HG02885 (cell line): ENCODE measurements at regions not wholly inside any gene's neighbourhood (a gene's known extent, or its start where the extent isn't known, plus 50 kb on each side); places are given as distances from the start of the nearest gene placed in this dataset.
"Not testable (repeated sequence)": the region's sequence is repeated elsewhere in the genome, so short reads cannot be mapped to it uniquely, and the experiment has no call there.

Experiments used
- ATAC-seq: cut with Tn5 transposase; IDR thresholded peaks from one replicate; pipeline ENCODE4 v1.9.1; 2021; ENCODE audit warnings: mild to moderate bottlenecking; ENCODE audit not compliant: unreplicated experiment, poor library complexity

DNA sequence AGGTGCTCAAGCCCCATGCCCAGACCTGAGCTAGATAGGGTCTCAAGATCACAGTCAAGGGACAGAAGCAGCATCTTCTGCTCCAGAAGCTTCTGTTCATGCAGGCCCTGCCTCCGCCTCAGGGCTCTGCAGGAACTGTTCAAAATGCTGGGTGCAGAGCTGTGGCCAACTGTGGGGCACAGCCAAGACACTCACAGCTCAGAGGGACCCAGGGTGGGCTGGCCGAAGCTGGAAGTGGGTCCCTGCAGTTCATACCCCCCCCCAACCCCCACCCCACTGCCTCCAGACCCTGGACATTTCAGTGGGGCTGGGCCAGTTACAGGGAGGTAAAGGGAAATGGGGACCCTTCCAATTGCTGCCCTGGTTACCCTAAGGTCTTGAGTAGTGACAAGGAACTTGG, 129.0 kb downstream of the CRYBB2 start:
- ATAC-seq: no peak

DNA sequence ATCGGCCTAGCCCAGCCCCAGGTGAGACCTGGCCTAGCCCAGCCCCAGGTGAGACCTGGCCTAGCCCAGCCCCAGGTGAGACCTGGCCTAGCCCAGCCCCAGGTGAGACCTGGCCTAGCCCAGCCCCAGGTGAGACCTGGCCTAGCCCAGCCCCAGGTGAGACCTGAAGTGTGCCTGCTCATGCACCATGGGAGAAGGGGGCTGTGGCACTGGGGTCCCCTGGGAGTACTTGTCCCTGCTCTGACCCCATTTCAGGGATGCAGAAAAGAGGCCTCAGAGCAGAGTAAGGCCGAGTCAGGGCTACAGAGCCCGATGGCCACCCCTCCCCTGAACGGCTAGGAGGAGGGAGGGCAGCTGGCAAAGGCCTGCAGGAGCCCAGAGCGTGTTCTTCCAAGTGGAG, 129.6 kb downstream of the CRYBB2 start:
- ATAC-seq: not testable (repeated sequence)

DNA sequence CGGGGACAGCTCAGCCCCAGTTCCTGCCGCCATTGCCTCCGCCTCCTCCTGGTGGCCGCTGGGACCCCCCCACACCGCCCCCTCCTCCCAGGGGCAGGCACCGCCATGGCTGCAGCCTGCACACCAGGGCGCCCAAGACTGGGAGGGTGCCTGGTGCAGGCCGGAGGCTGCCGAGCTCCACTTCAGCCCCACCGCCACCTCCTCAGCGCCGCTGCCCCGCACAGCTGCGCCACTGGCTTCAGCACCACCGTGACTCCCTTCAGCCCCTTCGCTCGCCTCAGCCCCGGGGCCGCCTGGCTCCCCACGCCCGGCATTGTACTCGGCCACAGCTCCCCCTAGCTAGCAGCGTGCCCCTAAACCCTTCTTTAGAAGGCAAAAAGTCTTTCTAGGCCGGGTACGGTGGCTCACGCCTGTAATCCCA, 131.1 kb downstream of the CRYBB2 start:
- no peak for ATAC-seq

DNA sequence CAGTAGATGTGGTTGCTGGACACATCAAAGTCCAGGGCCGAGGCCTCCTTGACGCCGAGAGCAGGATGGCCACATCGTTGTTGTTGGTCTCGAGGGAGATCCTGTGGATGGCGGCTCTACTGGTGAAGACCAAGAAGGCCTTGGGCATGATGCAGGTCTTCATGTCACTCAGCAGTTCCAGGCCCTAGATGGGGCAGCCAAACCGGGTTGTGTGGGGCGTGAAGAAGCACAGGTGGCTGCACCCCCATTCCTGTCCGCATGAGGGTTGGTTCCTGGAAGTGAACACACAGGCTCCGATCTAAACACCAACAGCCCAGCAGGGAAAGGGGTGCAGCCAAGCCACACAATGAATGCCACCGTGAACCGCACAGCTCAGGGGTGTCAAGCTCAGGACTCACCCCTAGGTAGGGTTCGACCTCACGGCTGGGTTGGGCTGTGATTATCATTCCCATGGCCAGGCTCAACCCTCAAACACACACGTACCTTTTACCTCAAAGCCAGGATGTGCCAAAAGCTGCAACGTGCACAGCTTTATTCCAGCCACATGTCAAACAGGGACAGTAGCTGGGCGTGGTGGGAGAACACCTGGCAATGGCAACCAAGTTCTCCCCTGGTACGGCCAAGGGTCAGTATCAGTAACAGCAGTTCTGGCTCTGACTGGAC, 132.3 kb downstream of the CRYBB2 start:
- no peak for ATAC-seq

DNA sequence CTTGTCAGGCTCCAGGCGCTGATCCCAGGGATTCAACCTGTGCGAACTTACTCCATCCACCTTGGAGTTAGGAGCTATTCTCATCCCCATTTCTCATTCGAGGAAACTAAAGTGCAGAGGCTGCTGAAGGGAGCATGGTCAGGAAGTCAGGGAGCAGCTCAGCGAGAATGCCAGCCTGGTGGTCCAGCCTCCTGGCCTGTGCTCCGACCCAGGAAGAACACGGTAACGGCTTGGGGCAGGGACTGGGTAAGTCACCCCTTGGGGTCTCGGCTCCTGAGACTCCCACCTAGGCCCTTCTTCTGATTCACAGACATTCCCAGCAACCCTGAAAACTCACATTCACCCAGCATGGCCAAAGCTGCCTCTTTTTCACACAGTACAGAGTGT, 132.8 kb downstream of the CRYBB2 start:
- ATAC-seq: no peak

DNA sequence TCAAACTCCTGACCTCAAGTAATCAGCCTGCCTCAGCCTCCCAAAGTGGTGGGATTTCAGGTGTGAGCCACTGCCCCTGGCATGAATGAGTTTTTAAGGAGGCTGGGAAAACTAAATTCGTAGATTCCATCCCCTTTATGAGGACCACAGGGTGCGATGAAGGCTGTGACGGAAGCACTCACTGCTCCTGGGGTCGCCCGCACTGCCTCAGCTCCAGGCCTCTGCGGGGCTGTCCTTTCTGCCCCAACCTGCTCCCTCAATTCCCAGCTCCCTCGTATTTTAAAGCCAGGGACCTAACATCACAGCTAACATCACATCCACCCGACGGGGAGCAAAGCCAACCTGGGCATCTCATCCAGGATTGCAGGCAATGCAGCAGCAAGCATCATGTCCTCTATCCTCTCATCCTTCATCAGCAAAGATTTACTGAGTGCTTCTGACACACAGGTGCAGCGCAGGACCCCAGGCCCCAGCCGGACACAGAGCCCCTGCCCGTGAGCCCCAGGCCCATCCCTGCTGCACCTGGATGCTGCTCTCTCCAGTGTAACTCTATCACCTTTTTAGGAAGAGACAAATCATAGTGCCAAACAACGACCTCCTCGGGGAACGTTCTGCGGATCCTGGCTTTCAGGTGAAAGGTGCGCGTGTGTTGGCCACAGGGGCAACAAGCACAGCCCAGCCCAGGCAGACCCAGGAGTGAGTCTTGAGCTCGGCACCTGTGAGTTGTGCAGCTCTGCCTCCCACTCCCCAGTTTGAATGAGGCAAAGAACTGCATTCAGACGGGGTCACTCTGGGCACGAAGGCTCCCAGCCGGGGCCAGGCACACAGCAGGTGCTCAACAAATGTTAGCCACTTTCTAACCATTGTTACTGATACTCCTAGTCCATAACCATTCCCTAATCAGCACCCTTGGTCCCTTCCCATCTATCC, 134.3 kb downstream of the CRYBB2 start:
- no peak for ATAC-seq

DNA sequence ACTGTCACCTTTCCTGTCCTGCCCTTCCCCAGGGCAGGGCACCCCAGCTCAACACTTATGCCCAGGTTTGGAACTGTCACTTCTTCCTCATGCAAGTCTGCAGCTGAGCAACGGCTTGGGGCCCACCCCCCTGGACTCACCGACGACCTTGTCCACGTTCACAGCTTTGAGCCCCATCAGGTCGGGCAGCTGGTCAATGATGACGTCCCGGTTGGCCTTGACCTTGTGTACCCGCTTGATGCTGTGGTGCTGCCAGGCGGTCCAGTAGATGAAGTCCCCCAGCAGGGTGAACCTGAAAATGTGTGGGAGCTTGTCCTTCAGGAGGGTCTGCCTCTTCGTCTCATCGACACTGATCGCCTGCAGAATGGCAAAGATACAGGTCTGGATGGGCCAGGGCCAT, 135.0 kb downstream of the CRYBB2 start:
- ATAC-seq: no peak

DNA sequence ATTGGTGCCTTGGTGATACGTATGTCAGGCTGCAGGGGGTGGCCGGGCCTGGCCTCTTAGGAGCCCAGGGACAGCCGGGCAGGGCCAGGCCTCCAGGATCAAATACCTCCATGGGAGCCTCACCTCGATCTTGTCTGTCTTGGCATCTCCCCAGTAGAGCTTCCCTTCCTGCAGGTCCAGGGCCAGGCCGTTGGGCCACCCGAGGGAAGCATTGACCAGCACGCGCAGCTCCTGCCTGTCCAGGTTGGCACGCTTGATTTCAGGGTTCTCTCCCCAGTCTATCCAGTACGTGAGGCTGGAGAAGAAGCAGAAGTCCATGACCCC, 137.7 kb downstream of the CRYBB2 start:
- no peak for ATAC-seq

DNA sequence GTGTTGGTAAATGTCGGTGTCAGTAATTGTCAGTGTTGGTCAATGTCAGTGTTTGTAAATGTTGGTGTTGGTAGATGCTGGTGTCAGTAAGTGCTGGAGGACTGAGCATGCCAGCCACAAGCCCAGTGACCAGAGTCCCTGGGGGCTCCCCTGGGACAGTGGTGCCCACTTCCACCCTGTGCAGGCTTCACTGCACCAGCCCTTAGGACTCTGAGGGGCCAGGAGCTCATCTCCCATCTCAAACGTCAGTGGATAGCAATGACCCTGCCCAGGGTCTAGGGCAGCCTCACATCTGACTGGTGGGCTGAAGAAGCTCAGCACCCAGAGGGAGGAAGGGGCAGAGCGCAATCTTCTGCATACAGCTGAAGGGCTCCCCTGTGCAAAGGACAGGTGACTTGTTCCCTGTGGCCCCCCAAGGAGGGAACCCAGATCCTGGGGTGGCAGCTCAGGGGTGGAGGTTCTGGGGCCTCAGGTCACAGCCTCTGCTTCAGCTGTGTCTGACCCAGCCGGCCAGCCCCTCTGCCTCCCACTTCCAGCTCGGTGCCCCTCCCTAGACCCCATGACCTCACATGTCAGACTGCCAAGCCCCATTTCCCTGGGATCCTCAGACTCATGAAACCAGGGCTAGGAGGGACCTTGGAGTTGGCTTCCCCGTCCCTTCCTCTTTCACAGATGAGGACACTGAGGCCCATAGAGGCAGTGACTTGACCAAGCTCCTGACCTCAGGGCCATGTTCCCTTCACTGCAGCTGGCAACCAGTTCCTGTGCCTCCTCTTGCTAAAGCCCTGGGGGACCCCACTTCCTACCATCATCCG, 138.4 kb downstream of the CRYBB2 start:
- no peak for ATAC-seq

DNA sequence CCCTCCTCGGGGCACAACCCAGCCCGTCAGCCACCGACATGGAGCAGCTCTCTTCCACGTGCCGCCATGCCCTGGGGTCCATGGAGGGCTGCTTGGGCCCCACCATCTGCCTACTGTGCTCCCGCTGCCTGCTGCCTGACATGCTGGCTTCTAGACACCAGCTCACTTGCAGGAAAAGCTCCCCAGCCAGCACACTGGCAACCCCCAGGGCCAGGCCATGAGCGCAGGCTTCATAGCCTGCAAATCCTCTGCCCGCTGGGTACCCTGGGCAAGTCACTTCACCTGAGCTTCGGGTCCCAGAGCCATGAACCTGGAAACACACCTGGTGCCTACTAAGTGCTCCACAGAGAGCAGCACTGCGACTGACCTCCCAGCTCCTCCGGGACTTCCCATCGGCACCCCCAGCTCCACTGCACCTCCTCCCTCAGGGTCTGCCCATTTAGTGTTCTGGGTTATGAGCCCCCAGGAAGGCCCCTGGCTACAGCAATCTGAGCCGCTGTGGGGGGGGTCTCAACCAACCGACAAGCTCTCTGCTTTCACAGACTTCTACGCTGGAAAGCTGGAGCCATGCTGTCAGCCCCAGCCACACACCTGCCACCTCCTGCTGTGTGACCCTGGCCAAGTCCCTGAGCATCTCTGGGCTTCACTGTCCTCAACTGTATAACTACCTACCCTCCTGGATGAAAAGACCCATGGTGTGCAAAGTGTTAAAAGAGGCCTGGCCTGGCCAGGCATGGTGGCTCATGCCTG, 139.2 kb downstream of the CRYBB2 start:
- ATAC-seq: no peak

DNA sequence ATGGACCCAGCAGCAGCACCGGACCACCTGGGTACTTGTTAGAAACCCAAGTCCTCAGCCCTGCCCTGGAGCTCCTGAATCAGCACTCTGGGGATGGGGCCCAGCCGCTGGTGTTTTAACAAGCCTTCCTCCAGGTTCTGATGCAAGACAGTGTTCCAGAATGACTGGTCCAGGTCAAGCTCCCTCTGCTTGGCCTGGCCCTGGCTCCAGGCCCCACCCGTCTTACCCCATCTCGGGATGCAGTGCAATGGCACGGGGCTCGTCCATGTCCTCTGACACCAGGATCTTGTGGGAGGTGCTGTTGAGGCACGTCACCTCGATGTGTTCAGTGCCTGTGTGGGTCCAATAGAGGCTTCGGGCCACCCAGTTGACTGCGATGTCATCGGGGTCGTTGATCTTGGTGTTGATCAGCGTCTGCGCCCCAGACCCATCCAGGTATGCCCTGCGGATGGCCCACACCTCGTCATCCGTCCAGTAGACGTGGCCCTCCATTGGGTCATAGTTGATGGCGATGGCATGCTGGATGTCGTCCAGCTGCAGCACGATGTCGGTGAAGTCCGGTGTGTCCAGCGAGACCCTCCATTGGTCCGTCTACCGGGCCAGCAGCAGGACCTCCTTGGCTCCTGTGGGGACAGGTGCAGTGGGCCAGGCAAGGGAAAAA, 140.3 kb downstream of the CRYBB2 start:
- no peak for ATAC-seq

DNA sequence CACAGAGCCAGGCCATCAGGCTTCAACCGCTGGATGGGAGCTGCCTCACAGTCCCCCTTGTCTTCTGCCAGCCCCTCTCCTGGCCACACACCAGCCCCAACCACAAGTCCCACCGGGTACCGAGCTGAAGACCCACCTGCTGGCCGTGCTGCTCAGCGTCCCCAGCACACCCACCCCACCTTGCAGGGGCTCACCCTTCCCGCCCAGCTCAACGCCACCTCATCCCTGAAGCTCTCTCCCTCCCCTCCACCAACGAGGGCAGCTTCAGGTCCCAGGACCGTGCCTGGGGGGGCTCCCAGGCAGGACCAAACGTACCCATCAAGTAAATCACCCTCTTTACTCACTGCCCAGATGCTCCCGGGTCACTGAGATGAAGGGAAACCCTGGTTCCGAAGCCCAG, 141.0 kb downstream of the CRYBB2 start:
- ATAC-seq: no peak

DNA sequence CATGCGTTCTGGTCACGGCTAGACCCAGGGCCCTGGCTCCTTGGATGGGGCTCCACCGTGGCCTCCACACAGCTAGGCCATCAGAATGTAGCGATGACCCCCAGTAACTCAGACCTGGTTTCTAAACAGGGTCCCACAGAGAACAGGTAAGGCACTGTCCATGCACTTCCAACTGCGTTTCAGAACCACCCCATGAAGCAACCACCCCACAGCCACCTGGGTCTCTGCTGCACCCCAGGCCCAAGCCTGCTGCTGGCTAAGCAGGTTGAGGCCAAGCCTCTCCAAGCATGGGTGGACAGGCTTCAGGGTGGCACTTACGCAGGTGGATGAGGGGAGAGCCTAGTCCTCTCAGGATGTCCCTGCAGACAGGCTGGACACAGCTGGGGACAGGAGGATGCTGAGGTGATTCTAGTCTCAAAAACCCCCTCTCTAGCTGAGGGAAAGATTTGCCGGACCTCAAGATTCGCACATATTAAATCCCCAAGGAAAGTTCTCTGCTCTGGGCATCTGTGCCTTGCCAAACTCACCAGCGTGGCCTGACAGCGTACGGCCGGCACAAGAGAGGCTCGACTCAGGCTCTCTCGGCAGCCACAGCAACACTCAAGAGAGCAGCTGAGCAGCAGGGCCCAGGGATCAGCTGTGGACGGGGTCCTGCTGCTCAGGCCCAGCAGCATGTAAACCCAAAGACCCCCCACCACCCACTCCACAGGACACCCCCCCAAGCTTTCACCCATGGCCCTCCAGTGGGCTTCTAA, 141.6 kb downstream of the CRYBB2 start:
- ATAC-seq: no peak

DNA sequence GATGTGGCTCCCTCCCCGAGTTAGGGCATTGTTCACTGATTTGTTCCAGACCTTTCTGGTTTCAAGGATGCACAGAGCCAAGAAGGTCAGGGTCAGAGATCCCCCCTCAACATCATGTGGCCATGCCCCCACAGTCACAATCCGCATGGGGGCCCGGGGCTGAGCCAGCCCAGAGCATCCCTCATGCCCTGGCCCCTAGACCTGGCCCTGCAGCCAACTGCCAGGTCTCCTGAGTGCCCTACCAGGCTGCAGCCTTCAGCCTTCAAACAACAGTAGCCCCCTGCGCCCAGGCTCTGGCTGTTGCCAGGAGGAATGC, 142.4 kb downstream of the CRYBB2 start:
- no peak for ATAC-seq

DNA sequence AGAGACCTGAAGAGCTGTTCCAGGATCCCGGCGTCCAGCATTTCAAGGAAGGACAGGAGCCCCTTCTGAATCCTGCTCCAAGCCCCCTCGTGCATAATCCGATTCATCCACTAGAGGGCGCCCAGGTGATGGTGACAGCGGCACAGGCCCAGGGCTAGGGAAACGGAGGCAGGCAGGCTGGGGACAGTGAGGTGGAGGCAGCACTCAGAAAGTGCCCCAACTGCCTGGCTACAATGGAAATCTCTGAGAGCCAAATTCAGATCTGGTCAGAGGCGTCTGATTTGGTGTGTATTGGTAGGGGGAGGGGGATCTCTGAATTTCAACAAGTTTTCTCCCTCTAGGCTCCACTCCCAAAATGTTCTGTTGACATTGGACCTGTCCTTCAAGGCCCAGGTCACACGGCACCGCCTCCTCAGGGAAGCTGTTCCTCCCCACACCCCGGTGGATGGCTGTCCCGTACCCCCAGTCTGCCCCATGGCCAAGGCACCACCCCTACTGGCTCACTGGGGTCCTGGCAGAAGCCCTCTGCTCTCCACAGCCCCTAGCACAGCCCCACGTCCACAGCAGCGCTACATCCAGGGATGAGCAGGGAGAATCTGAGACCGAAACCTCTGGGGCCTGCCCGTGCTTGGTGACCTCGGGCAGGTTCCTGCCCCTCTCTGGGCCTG, 142.9 kb downstream of the CRYBB2 start:
- ATAC-seq: no peak

DNA sequence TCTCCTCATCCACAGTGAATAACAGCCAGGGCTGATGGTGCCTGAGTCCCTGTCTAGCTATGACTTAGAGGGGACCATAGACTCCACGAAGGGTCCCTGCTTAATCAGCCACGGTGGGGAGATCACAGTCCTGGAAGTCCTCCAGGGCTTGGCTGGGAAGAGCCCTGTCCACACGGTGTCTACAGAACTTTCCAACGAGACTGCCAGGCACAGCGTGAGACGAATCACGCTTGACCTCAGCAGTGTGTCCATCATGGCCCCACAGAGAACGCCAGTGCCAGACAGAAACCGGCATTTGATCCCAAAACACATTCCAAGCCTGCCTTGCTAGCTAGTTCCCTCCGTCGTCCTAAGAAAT, 143.4 kb downstream of the CRYBB2 start:
- ATAC-seq: no peak

DNA sequence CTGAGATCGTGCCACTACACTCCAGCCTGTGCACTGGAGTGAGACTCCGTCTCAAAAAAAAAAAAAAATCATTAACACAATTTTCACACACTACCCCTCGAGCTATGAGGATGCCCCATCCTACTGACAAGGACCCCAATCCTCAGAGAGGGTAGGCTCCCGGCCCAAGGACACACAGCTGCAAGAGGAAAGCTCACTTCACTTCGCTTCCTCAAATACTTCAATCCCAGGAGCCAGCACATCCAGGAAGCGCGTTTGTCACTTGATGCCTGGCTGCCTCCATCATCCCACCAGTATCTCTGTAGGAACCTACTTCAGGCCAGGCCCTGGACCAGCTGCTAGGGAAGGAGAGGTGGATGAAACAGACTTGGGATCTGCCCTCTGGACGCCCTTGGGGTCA, 144.0 kb downstream of the CRYBB2 start:
- no peak for ATAC-seq

DNA sequence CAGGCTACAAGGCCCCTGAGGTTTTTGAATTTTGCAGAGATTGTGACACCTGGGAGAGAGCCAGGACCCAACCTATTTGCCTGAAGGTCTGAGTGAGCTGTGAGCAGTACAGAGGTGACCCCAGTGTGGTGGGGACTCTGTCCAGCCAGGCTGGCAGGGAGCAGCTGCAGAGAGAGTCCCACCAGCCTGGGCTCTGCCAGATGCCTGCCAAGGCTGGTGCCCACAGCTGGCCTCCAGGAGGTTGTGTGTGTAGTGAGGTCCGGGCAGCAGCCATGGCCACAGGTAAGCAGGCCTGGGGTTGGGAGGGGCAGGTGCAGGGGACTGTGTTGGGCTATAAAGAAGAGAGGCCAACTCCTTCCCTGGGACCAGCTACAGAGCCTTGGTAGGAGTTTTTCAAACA, 144.8 kb downstream of the CRYBB2 start:
- no peak for ATAC-seq

DNA sequence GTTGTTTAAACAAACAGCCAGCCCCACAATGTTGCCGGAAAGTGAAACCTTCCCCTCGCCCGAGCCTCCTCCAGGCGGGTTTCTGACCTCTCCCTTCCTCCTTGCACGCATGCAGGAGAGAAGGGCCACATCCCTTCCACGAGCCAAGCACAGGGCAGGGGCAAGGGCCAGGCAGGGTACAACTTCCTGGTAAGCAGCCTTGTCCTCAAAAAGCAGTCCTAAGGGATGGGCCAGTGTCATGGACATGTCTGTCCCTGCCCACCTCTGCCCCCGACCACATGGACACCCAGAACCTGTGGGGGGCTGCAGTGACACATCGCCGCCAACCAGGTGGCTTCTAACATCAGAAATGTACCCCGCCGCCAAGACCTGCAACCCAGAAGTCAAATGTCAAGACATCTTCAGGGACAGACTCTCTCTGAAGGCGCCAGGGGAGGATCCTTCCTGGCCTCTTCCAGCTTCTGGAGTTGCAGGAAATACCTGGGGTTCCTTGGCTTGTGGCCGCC, 145.3 kb downstream of the CRYBB2 start:
- no peak for ATAC-seq
